ENCODE measurements at regions not wholly inside any gene's neighbourhood (a gene's known extent, or its start where the extent isn't known, plus 50 kb on each side); places are given as distances from the start of the nearest gene placed in this dataset.

DNA sequence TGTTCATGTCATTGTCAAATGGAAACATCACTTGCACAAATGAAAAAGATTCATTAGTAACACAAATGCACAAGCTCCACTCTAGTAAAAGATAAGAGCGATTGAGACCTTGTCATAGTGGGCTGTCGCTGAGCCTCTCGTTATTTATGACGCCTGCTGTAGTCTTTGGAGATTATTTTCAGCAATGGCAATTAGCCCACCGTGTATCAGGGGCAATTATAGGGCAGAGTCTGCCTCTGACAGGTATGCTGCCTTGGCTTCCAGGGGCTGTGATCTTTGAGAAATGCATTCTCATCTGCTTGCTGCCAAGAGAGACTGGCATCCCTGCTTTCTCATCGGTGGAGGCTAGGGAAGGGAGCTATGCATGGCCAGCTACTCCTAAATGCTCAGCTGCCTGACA is 426.8 kb upstream of the CLINT1 start:
- Histone ChIP-seq H3K27ac (ENCODE audit: extremely low read length, insufficient read depth, low read length) (no peak overlapping the region), H3K4me3 (replicated peaks in 1 of 3; ENCODE audit: insufficient read depth in 1 of 3, low read depth in 2 of 3, low read length in 3 of 3) (no peak overlapping the region), H3K79me2 (ENCODE audit: insufficient read depth, low read length) (no peaks in the 10 kb centered on the region), H3K9me3 (ENCODE audit: low read length) (no peaks in the 10 kb centered on the region), H3K4me2 (ENCODE audit: low read depth, low read length) (no peak overlapping the region), H3K27me3 (ENCODE audit: control insufficient read depth in 1 of 2, insufficient read depth in 2 of 2, low read length in 2 of 2) (no peaks in the 10 kb centered on the region), H2AFZ (ENCODE audit: low read length) (no peak overlapping the region), H3K9ac (ENCODE audit: insufficient read depth, low read depth, low read length) (no peak overlapping the region), H4K20me1 (ENCODE audit: insufficient read depth, low read length) (no peaks in the 10 kb centered on the region), H3K36me3 (replicated peaks in 1 of 2; ENCODE audit: control insufficient read depth in 1 of 2, insufficient read depth in 2 of 2, low read length in 2 of 2) (no peaks in the 10 kb centered on the region), H3K4me1 (ENCODE audit: insufficient read depth, low read length) (no peaks in the 10 kb centered on the region)
- WGBS (ENCODE audit: low lambda C conversion rate), result 41% methylated on average over 5 of the region's 6 CpGs
- no TSS peak for BruUV-seq (replicated peaks)
- DNase-seq (ENCODE audit: low spot score) (no peak), FAIRE-seq (no peak), ATAC-seq (no peak)
- POLR2A ChIA-PET, result no interaction called here
- CTCF ChIA-PET (ENCODE audit: low intra/inter-chr PET ratio, low total read pairs), result no interaction called here
- in situ Hi-C loops (cut with HindIII; ENCODE audit: extremely low pct_ligation_motif_present, low pct_unique_long_range_greater_than_20kb) (no loop called here), intact Hi-C loops (cut with micrococcal nuclease; ENCODE audit: unreplicated experiment) (no loop called here)
- TF ChIP-seq ZNF616 (CRISPR knock-in tag; IDR thresholded peaks at IDR 0.05; ENCODE audit: low read depth) (no peak), ZNF629 (CRISPR knock-in tag; conservative IDR thresholded peaks at IDR 0.05) (no peak), ATAD3A (CRISPR knock-in tag; IDR thresholded peaks at IDR 0.05) (no peak), CHD4 (IDR thresholded peaks at IDR 0.05; ENCODE audit: borderline replicate concordance, low read length) (no peak), TOE1 (CRISPR knock-in tag; IDR thresholded peaks at IDR 0.05) (no peak), MTF2 (CRISPR knock-in tag; IDR thresholded peaks at IDR 0.05; ENCODE audit: borderline replicate concordance) (no peak), ZNF17 (CRISPR knock-in tag; IDR thresholded peaks at IDR 0.05) (no peak), REST (IDR thresholded peaks at IDR 0.05; ENCODE audit: borderline replicate concordance in 1 of 2, low read depth in 1 of 2, low read length in 2 of 2) (no peak), ELF3 (CRISPR knock-in tag; IDR thresholded peaks at IDR 0.05) (no peak), RBM39 (IDR thresholded peaks at IDR 0.05; ENCODE audit: low read depth, low read length, poor library complexity, severe bottlenecking) (no peak), ZFP62 (CRISPR knock-in tag; IDR thresholded peaks at IDR 0.05) (no peak), ZBTB10 (CRISPR knock-in tag; IDR thresholded peaks at IDR 0.05; ENCODE audit: borderline replicate concordance) (no peak), KLF6 (CRISPR knock-in tag; IDR thresholded peaks at IDR 0.05) (no peak), ZSCAN31 (CRISPR knock-in tag; IDR thresholded peaks at IDR 0.05; ENCODE audit: low read depth) (no peak), ZNF549 (CRISPR knock-in tag; IDR thresholded peaks at IDR 0.05) (no peak), HOXA9 (CRISPR knock-in tag; IDR thresholded peaks at IDR 0.05; ENCODE audit: borderline replicate concordance) (no peak), E2F1 (CRISPR knock-in tag; IDR thresholded peaks at IDR 0.05) (no peak)
